Bronchial epithelial cell (primary cell): ENCODE measurements at regions not wholly inside any gene's neighbourhood (a gene's known extent, or its start where the extent isn't known, plus 50 kb on each side); places are given as distances from the start of the nearest gene placed in this dataset.

Source experiments
- DNase-seq: peaks from one replicate; pipeline ENCODE4 v3.0.0-alpha.2; 2010; ENCODE audit warnings: low read depth
- FAIRE-seq: peaks from 2 replicates; lab custom pipeline; 2011; peaks lifted over from hg19 to GRCh38; lab: Jason Lieb, UNC
- H3K27me3 ChIP-seq: 2 replicates; pipeline ENCODE4 v1.5.1; 2011; ENCODE audit warnings: low read length; ENCODE audit not compliant: control insufficient read depth, insufficient read depth
- H3K36me3 ChIP-seq: 2 replicates; pipeline ENCODE4 v1.5.1; 2011; ENCODE audit warnings: low read length; ENCODE audit not compliant: control insufficient read depth, insufficient read depth
- H3K4me3 ChIP-seq: 2 replicates; pipeline ENCODE4 v1.5.1; 2011; ENCODE audit warnings: mild to moderate bottlenecking, low read depth, low read length, control low read depth
- TF ChIP-seq, protein P1 (sequence below): IDR thresholded peaks from 2 replicates; pipeline ENCODE4 v1.5.1; 2011; ENCODE audit warnings: mild to moderate bottlenecking, moderate library complexity, low read length, control low read depth, inconsistent platforms; ENCODE audit not compliant: insufficient read depth, severe bottlenecking

GRCh38 chr15:39458131-39458530, 122.7 kb upstream of the THBS1 start:
- TF ChIP-seq, protein P1, sequence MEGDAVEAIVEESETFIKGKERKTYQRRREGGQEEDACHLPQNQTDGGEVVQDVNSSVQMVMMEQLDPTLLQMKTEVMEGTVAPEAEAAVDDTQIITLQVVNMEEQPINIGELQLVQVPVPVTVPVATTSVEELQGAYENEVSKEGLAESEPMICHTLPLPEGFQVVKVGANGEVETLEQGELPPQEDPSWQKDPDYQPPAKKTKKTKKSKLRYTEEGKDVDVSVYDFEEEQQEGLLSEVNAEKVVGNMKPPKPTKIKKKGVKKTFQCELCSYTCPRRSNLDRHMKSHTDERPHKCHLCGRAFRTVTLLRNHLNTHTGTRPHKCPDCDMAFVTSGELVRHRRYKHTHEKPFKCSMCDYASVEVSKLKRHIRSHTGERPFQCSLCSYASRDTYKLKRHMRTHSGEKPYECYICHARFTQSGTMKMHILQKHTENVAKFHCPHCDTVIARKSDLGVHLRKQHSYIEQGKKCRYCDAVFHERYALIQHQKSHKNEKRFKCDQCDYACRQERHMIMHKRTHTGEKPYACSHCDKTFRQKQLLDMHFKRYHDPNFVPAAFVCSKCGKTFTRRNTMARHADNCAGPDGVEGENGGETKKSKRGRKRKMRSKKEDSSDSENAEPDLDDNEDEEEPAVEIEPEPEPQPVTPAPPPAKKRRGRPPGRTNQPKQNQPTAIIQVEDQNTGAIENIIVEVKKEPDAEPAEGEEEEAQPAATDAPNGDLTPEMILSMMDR = no peak
- no peak overlapping the region for H3K4me3 ChIP-seq
- FAIRE-seq (no peak), DNase-seq (no peak)
- no peaks in the 10 kb centered on the region for H3K27me3 ChIP-seq
- H3K36me3 ChIP-seq = no peaks in the 10 kb centered on the region

DNA sequence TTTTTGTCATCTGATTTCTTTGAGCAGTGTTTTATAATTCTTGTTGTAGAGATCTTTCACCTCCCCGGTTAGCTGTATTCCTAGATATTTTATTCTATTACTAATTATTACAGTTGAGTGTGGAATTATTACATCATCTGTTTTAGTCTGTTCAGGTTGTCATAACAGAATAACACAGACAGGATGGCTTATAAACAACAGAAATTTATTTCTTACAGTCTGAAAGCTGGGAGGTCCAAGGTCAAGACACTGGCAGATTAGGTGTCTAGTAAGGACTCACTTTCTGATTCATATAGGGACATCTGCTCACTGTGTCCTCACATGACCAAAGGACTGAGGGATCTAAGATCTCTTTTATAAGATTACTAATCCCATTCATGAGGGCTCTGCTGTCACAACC, 121.3 kb upstream of the THBS1 start:
- FAIRE-seq (no peak), DNase-seq (peak; percentile 14)
- H3K36me3 ChIP-seq = no peaks in the 10 kb centered on the region
- no peak overlapping the region for H3K4me3 ChIP-seq
- TF ChIP-seq, protein P1 = no peak
- H3K27me3 ChIP-seq = no peaks in the 10 kb centered on the region

- DNase-seq = no peak
- TF ChIP-seq, protein P1 = no peak
- FAIRE-seq = no peak
These were observed 120.1 kb upstream of the THBS1 start for GRCh38 chr15:39460748-39461147.

DNA sequence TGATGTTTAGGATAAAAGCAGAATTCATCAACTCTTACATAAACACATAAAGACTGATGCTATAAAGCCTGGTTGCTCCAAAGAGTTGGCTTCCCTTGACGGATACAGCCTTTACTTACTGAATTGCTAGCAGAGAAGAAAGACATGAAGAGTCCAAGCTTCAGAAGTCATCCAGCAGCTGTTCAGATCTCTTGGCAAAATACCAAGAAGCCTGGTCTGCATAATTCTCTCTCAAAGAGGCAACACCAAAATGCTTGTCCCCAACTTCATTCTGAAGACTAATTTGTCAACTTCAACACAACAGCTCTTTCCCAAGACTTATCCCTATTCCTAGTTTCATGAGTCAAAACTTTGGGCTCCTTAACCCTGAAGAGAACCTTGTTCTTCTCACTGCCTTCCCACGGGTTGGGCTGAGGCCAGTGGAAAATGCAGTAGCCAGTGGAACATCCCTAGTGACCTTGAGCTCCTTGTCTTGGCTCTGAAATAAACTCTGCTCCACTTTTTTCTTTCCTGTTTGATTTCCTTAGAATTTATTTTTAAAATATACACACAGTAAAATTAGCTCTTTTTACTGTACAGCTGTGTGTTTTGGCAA, 119.2 kb upstream of the THBS1 start:
- Histone ChIP-seq H3K36me3 (no peaks in the 10 kb centered on the region), H3K4me3 (no peak overlapping the region), H3K27me3 (no peaks in the 10 kb centered on the region)
- FAIRE-seq (no peak), DNase-seq (no peak)
- TF ChIP-seq, protein P1 = no peak

More at GRCh38 chr15:39460748-39461147, 120.1 kb upstream of the THBS1 start:
- no peaks in the 10 kb centered on the region for H3K27me3 ChIP-seq
- no peak overlapping the region for H3K4me3 ChIP-seq
- H3K36me3 ChIP-seq = no peaks in the 10 kb centered on the region

- DNase-seq (peak; percentile 37), FAIRE-seq (no peak)
- H3K4me3 ChIP-seq = no peak overlapping the region
- no peaks in the 10 kb centered on the region for H3K36me3 ChIP-seq
- TF ChIP-seq, protein P1 = no peak
- H3K27me3 ChIP-seq = no peaks in the 10 kb centered on the region
These were observed 118.2 kb upstream of the THBS1 start for GRCh38 chr15:39462691-39463090.
